Activated naive CD8-positive, alpha-beta T cell (primary cell): ENCODE measurements at regions not wholly inside any gene's neighbourhood (a gene's known extent, or its start where the extent isn't known, plus 50 kb on each side); places are given as distances from the start of the nearest gene placed in this dataset.

Source experiments
- H3K27ac Mint-ChIP-seq: one replicate; pipeline ENCODE4 v1.8.0; 2021; ENCODE audit warnings: mixed read lengths
- H3K27me3 Mint-ChIP-seq: one replicate; pipeline ENCODE4 v1.8.0; 2021; ENCODE audit warnings: mixed read lengths
- H3K36me3 Mint-ChIP-seq: one replicate; pipeline ENCODE4 v1.8.0; 2021; ENCODE audit warnings: mixed read lengths
- H3K4me1 Mint-ChIP-seq: one replicate; pipeline ENCODE4 v1.8.0; 2021; ENCODE audit warnings: low read depth, mixed read lengths
- H3K4me3 Mint-ChIP-seq: one replicate; pipeline ENCODE4 v1.8.0; 2021; ENCODE audit warnings: mild to moderate bottlenecking, mixed read lengths
- H3K9me3 Mint-ChIP-seq: one replicate; pipeline ENCODE4 v1.8.0; 2021; ENCODE audit warnings: low read depth, mixed read lengths

- Mint-ChIP-seq H3K9me3 (peaks cover 16% of the 10 kb centered on the region), H3K27me3 (no peaks in the 10 kb centered on the region), H3K27ac (no peak overlapping the region), H3K4me3 (no peak overlapping the region), H3K36me3 (no peaks in the 10 kb centered on the region), H3K4me1 (no peaks in the 10 kb centered on the region)
These were observed 126.3 kb upstream of the ZNF385D start for GRCh38 chr3:21877214-21877754.

DNA sequence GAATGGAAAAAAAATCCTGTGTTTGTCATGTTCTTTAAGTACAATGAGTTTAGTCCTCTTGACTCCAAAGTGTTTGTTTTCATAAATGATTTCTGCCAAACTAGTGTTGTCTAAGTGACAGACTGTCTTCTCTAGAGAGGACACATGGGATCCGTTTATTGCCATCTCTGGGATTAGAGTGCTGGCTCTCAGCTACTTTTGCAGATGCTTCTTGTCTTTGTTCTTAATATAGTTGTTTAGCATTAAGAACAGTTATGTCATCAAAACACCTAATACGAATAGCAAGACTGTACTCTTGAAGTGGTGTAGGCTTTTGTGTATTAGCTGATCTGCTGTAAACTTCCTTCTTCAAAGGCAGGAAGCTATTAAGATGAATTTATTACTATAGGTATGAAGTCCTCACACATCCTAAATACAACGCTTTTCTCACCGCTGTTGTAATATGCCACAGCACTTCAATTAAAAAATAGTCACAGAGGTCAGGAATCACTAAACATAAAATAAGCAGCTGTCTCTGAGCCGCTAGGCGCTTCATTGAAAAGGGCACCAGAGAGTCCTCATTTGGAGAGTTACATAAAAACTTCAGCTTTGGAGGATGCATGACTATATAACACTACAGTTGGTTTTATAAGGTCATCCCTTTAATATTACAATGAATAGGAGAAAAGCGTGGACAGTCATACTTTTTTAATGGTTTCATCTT is 128.3 kb upstream of the ZNF385D start:
- Mint-ChIP-seq H3K27ac (no peak overlapping the region), H3K36me3 (no peaks in the 10 kb centered on the region), H3K4me3 (no peak overlapping the region)

DNA sequence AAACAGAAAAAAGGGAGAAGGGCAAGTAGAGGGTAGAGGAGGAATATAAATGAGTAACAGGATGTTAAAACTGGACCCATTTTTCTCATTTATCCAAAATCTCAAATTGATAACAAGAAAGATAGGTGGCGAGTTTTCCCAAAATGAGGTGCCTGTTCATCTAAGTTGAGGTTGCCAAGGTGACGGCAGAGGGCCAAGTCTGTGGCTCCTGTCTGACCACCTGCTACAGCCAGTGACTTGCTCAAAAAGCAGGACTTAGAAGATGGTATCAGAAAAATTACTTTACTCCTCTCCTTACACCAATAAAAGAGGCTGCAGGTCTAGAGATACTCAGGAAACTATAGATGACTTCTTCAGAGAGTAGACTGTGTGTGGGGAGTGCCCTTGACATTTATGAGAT is 137.6 kb upstream of the ZNF385D start:
- H3K4me1 Mint-ChIP-seq, result no peaks in the 10 kb centered on the region
- no peaks in the 10 kb centered on the region for H3K36me3 Mint-ChIP-seq
- no peaks in the 10 kb centered on the region for H3K27me3 Mint-ChIP-seq
- H3K9me3 Mint-ChIP-seq, result no peaks in the 10 kb centered on the region
- H3K27ac Mint-ChIP-seq, result no peak overlapping the region
- H3K4me3 Mint-ChIP-seq, result no peak overlapping the region

More for the DNA sequence above, 128.3 kb upstream of the ZNF385D start:
- Mint-ChIP-seq H3K27me3 (no peaks in the 10 kb centered on the region), H3K9me3 (peaks cover 16% of the 10 kb centered on the region), H3K4me1 (no peaks in the 10 kb centered on the region)

DNA sequence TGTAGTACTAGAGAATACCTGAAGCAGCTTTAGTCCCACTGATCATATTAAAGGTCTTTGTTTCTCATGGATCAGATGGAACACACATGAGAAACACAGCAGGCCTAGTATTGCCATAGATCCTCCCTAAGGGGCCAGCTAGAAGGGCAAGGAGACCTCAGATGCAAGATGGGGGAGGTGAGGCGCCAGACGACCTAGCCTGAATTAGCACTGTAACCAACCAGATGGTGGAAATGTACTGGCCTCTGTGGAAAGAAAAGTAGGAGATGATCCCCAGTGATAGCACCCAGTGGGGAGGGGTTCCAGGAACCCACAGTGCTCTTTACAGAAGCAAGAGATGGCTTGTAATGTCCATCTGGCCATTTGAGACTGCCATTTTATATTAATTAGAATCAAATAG is 138.2 kb upstream of the ZNF385D start:
- H3K27ac Mint-ChIP-seq, result no peak overlapping the region
- no peaks in the 10 kb centered on the region for H3K36me3 Mint-ChIP-seq
- H3K9me3 Mint-ChIP-seq, result no peaks in the 10 kb centered on the region
- no peaks in the 10 kb centered on the region for H3K4me1 Mint-ChIP-seq
- H3K4me3 Mint-ChIP-seq, result no peak overlapping the region
- no peaks in the 10 kb centered on the region for H3K27me3 Mint-ChIP-seq

DNA sequence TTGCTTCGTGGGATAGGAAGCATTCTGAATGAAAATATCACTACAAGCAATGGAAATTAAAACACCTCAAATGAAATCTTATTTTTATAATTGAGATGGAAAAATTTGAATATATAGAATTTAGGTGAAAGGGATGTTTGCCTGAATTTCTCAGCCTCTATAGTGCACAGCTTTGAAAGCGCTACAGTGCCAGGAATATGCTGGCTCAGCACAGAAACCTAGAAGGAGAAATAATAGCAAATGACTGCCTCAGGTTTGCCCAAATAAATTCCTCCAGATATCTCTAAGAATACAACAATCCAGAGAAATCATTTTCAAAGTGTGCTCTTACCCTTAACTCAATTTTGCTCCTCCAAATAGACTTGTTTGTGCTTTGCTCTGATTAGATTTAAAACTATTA is 141.1 kb upstream of the ZNF385D start:
- Mint-ChIP-seq H3K9me3 (no peaks in the 10 kb centered on the region), H3K4me1 (no peaks in the 10 kb centered on the region), H3K36me3 (no peaks in the 10 kb centered on the region), H3K27me3 (no peaks in the 10 kb centered on the region), H3K4me3 (no peak overlapping the region), H3K27ac (no peak overlapping the region)

- Mint-ChIP-seq H3K36me3 (no peaks in the 10 kb centered on the region), H3K27ac (no peak overlapping the region), H3K9me3 (no peaks in the 10 kb centered on the region), H3K4me3 (no peak overlapping the region), H3K27me3 (no peaks in the 10 kb centered on the region), H3K4me1 (no peaks in the 10 kb centered on the region)
These were observed 142.2 kb upstream of the ZNF385D start for GRCh38 chr3:21893242-21893641.

GRCh38 chr3:21894459-21895340 is 143.7 kb upstream of the ZNF385D start:
- Mint-ChIP-seq H3K9me3 (no peaks in the 10 kb centered on the region), H3K4me1 (no peaks in the 10 kb centered on the region), H3K27ac (no peak overlapping the region), H3K4me3 (no peak overlapping the region), H3K36me3 (no peaks in the 10 kb centered on the region), H3K27me3 (no peaks in the 10 kb centered on the region)

DNA sequence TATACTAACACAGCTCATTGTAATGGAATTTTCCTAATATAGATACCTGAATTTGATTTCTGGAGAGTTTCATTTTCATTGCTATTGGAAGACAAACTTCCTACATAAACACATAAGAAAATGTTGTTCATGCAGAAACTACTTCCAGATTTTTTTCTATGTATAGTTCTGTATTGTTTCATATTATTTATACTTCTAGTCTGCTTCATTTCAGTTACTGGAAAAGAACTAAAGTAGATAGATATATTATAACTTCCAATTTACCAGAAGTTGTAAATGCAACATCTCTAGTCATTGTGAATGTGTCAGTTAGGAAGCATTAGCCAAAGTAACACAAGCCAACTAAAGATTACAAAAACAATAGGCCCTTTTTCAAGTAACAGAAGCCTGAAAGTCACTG is 147.3 kb upstream of the ZNF385D start:
- Mint-ChIP-seq H3K36me3 (no peaks in the 10 kb centered on the region), H3K4me1 (no peaks in the 10 kb centered on the region), H3K9me3 (no peaks in the 10 kb centered on the region), H3K4me3 (no peak overlapping the region), H3K27ac (no peak overlapping the region), H3K27me3 (no peaks in the 10 kb centered on the region)

GRCh38 chr3:21901484-21901883 is 150.5 kb upstream of the ZNF385D start:
- H3K27ac Mint-ChIP-seq, result no peak overlapping the region
- H3K9me3 Mint-ChIP-seq, result peaks cover 3% of the 10 kb centered on the region
- no peak overlapping the region for H3K4me3 Mint-ChIP-seq
- H3K36me3 Mint-ChIP-seq, result no peaks in the 10 kb centered on the region
- H3K27me3 Mint-ChIP-seq, result no peaks in the 10 kb centered on the region
- H3K4me1 Mint-ChIP-seq, result no peaks in the 10 kb centered on the region

GRCh38 chr3:21902956-21903355 is 151.9 kb upstream of the ZNF385D start:
- Mint-ChIP-seq H3K36me3 (no peaks in the 10 kb centered on the region), H3K4me3 (no peak overlapping the region), H3K27me3 (no peaks in the 10 kb centered on the region), H3K4me1 (no peaks in the 10 kb centered on the region), H3K27ac (no peak overlapping the region), H3K9me3 (peaks cover 3% of the 10 kb centered on the region)

DNA sequence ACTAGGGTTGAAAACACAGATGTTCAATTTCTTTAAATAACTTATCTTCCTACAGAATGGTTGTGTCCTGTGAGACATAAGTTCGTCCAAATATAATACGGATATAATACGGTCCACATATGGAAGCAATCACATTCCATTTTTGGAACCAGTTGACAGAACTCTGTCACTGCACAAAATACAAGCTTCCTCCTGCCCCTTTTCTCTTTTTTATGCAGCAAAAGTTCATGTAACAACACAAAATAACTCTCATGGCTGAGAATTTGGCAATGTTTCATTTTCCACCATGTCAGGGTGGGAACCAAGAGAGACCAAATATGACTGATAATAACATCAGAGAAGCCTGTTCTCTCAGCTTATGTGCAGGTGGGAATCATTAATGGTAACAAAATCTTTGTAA is 158.1 kb upstream of the ZNF385D start:
- Mint-ChIP-seq H3K36me3 (no peaks in the 10 kb centered on the region), H3K4me3 (no peak overlapping the region), H3K4me1 (no peaks in the 10 kb centered on the region), H3K27ac (no peak overlapping the region), H3K9me3 (peaks cover 7% of the 10 kb centered on the region), H3K27me3 (no peaks in the 10 kb centered on the region)

DNA sequence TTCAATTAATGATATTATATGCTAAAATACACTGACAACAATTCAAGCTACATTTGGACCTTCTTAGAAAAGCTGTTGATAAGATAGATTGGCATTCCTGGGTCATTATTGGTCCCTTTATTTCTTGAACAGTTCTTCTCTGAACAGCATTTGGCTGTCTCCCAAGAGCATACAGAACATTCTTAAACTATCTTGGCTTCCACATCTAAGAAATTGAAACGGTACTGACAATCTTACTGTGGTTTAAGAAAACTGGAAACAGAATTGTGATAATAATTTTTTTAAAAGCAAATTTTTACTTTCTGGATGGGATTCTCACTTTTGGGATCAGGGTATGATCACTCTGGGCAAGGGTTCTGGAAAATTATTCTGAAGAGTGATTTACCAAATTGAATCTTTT is 161.7 kb upstream of the ZNF385D start:
- Mint-ChIP-seq H3K4me1 (no peaks in the 10 kb centered on the region), H3K9me3 (peaks cover 6% of the 10 kb centered on the region), H3K27me3 (no peaks in the 10 kb centered on the region), H3K27ac (no peak overlapping the region), H3K4me3 (no peak overlapping the region), H3K36me3 (no peaks in the 10 kb centered on the region)

DNA sequence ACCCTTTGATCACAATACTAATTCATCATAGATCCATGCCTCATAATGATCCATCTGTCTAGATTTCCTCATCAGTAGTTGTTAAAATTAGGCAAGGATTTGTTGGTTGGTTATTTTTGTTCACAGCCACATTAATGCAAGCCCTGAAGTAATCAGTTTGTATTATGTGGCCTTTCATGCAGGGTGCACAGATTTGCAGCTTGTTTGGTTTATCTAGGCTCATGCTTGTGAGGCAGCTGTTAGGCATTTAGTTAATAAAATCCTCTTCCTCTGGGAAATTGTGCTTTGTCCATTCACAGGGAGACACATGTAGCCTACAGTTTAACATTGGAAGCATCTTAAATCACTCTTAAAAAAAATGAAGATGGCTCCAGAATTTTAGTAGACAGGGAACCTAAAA is 162.8 kb upstream of the ZNF385D start:
- H3K4me3 Mint-ChIP-seq, result no peak overlapping the region
- no peaks in the 10 kb centered on the region for H3K36me3 Mint-ChIP-seq
- H3K9me3 Mint-ChIP-seq, result peaks cover 5% of the 10 kb centered on the region
- no peak overlapping the region for H3K27ac Mint-ChIP-seq
- no peaks in the 10 kb centered on the region for H3K27me3 Mint-ChIP-seq
- no peaks in the 10 kb centered on the region for H3K4me1 Mint-ChIP-seq

DNA sequence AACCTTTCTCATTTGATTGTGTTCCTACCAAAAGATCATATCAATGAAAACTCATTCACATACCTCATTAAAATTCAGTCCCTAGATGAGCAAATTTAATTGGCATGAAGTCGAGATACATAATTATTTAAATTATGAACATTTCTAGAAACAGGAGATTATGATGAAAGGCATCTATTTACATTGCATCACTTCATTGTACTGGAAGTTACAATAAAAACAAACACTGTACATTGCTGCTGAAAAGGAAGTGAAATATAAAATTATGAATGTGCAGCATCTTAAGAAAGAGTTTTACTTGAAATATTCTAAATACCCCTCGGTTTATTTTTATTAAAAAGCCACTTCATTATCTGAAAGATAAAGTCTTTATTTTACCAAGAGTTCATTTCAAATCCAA is 163.4 kb upstream of the ZNF385D start:
- no peak overlapping the region for H3K4me3 Mint-ChIP-seq
- peaks cover 5% of the 10 kb centered on the region for H3K9me3 Mint-ChIP-seq
- H3K27me3 Mint-ChIP-seq, result no peaks in the 10 kb centered on the region
- H3K27ac Mint-ChIP-seq, result no peak overlapping the region
- H3K36me3 Mint-ChIP-seq, result no peaks in the 10 kb centered on the region
- H3K4me1 Mint-ChIP-seq, result no peaks in the 10 kb centered on the region

- H3K9me3 Mint-ChIP-seq, result peaks cover 8% of the 10 kb centered on the region
- no peaks in the 10 kb centered on the region for H3K36me3 Mint-ChIP-seq
- no peak overlapping the region for H3K27ac Mint-ChIP-seq
- H3K4me1 Mint-ChIP-seq, result no peaks in the 10 kb centered on the region
- no peak overlapping the region for H3K4me3 Mint-ChIP-seq
- H3K27me3 Mint-ChIP-seq, result no peaks in the 10 kb centered on the region
These were observed 168.4 kb upstream of the ZNF385D start for GRCh38 chr3:21919383-21919782.
